ENCODE measurements at regions not wholly inside any gene's neighbourhood (a gene's known extent, or its start where the extent isn't known, plus 50 kb on each side); places are given as distances from the start of the nearest gene placed in this dataset.
A peak's percentile ranks its signal among the peaks of the same experiment; 100 is the strongest.

DNA sequence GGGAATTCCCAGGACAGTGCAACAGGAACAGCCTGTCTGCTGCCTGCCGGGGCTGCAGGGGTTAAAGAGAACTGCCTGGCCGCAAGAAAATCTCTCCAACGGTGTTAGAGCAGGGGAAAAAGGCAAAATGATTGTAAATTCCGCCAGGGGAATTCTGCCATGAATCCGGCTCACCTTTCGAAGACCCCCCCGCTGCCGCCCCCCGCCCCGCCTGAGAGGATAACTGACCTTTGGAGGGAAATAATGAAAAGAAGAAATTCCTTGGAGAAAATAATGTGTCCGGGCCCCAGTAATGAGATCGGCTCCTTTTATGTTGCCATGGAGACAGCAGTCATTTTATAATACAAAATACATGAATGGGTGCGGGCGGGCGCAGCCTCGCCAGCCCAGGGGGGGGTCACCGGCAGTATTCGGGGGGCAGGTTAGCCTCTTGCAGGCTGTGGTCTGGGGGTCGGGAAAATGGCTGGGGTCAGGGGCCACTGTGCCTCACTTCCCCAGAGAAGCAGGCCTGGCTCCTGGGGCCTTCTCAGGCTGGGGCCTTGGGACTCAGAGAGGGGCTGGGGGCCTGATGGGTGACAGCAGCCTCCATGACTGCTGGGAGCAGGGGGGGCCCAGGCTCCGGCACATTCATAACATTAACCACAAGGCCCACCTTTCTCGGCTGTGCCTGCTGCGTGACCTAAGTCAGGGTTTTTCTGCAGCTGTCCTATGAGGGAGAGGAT lies 228.1 kb downstream of the MN1 start:
- Histone ChIP-seq H3K9ac (no peak overlapping the region), H3K27me3 (peaks cover 0 to 5% (median 0%) of the 10 kb centered on the region in 11 experiments; a peak in 3 of 22 replicates), H3K4me3 (no peak overlapping the region), H4K20me1 (no peaks in the 10 kb centered on the region; a peak in 1 of 22 replicates), H3K36me3 (no peaks in the 10 kb centered on the region), H3K27ac (no peak overlapping the region), H3K9me3 (replicated peaks in 1 of 11) (peaks cover 0 to 5% (median 0%) of the 10 kb centered on the region in 11 experiments; a peak in 2 of 22 replicates), H3K4me1 (peaks cover 0 to 17% (median 6%) of the 10 kb centered on the region in 10 experiments; a peak in 12 of 20 replicates), H3K4me2 (no peak overlapping the region)
- no peak for TF ChIP-seq Cebpa-rat (IDR thresholded peaks at IDR 0.05)

- TF ChIP-seq Cebpa-rat (IDR thresholded peaks at IDR 0.05), result no peak
- Histone ChIP-seq H3K9ac (no peak overlapping the region), H3K9me3 (replicated peaks in 1 of 11) (peaks cover 0 to 5% (median 0%) of the 10 kb centered on the region in 11 experiments; a peak in 2 of 22 replicates), H4K20me1 (no peaks in the 10 kb centered on the region), H3K27ac (no peak overlapping the region), H3K27me3 (peaks cover 0 to 5% (median 0%) of the 10 kb centered on the region in 11 experiments; a peak in 3 of 22 replicates), H3K4me3 (no peak overlapping the region), H3K4me2 (no peak overlapping the region), H3K4me1 (peaks cover 0 to 15% (median 6%) of the 10 kb centered on the region in 10 experiments; a peak in 12 of 20 replicates), H3K36me3 (no peaks in the 10 kb centered on the region)
These were observed 227.6 kb downstream of the MN1 start for GRCh38 chr22:27574002-27574366.

DNA sequence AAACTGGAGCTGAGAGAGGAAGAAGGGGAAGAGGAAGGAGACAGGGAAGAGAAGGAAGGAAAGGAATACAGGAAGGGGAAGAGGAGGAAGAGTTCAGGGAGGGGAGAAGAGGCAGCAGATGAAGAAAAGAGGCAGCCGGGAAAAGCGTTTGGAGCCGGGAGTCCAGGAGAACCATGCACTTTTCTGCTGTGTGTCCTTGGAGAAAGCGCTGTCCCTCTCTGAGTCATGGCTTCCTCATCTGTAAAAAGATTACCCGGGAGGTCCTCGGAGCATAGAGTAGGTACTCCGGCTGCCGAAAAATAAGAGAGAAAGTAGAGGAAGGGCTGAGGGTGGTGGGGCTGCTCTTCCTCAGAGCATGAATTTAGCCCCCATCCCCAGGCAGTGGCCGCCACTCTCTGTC lies 226.9 kb downstream of the MN1 start:
- no peaks in the 10 kb centered on the region for H4K20me1 ChIP-seq
- H3K9me3 ChIP-seq (replicated peaks in 1 of 11), result peaks cover 0 to 5% (median 0%) of the 10 kb centered on the region in 11 experiments; a peak in 2 of 22 replicates
- no peak overlapping the region for H3K4me3 ChIP-seq
- H3K27ac ChIP-seq, result no peak overlapping the region
- peaks cover 0 to 15% (median 6%) of the 10 kb centered on the region in 10 experiments; a peak in 14 of 20 replicates for H3K4me1 ChIP-seq
- H3K36me3 ChIP-seq, result no peaks in the 10 kb centered on the region
- no peak overlapping the region for H3K4me2 ChIP-seq
- TF ChIP-seq Cebpa-rat (IDR thresholded peaks at IDR 0.05), result no peak
- peaks cover 0 to 5% (median 0%) of the 10 kb centered on the region in 11 experiments; a peak in 3 of 22 replicates for H3K27me3 ChIP-seq
- no peak overlapping the region for H3K9ac ChIP-seq

DNA sequence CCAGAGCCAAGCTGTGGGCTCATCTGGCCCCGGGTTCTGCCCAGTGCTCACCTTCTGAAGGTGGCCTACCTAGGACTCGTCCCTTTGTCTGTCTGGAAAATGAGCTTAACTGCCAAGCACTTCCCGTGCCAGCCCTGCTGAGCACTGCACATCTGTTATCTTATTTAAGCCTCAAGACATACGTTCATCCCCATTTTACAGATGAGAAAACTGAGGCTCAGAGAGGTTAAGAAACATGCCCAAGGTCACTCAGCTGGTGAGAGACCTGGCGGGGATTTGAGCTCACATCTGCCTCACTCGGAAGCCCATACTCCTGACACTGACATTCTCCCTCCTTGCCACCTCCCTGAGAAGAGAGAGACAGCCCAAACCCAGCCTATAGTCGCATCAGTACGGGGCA lies 226.2 kb downstream of the MN1 start:
- H3K27me3 ChIP-seq, result peaks cover 0 to 5% (median 0%) of the 10 kb centered on the region in 11 experiments; a peak in 3 of 22 replicates

DNA sequence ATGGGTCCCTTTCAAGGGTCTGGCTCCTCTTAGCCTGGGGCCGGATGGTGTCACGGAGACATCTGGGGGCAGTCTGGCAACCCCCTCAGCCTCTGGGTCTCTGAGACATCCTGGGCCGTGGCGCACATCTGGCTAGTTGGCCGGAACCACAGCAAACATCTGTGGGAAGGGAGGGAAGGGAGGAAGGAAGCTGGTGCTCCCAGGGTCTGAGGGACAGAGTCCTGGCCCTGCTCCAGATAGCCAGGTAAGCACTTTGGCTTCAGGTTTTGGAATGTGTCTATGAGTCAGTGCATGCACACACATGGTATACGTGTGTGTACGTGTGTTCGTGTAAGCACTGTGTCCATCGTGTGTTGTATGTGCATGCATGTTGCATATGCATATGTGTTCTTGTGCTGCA lies 225.1 kb downstream of the MN1 start:
- Histone ChIP-seq H3K4me2 (peak overlapping the region in 6 of 11 experiments; percentile 14 to 38 (median 27); a peak in 11 of 22 replicates), H3K9ac (no peak overlapping the region), H3K9me3 (replicated peaks in 1 of 11) (peaks cover 0 to 5% (median 0%) of the 10 kb centered on the region in 11 experiments; a peak in 2 of 22 replicates), H4K20me1 (no peaks in the 10 kb centered on the region), H3K27me3 (peaks cover 0 to 5% (median 0%) of the 10 kb centered on the region in 11 experiments; a peak in 3 of 22 replicates), H3K4me3 (no peak overlapping the region), H3K36me3 (no peaks in the 10 kb centered on the region), H3K4me1 (peaks cover 7 to 29% (median 16%) of the 10 kb centered on the region in 10 experiments; a peak in 16 of 20 replicates), H3K27ac (no peak overlapping the region)
- no peak for TF ChIP-seq Cebpa-rat (IDR thresholded peaks at IDR 0.05)

More for the DNA sequence above, 226.2 kb downstream of the MN1 start:
- Histone ChIP-seq H3K9ac (no peak overlapping the region), H3K4me3 (no peak overlapping the region), H3K36me3 (no peaks in the 10 kb centered on the region), H3K27ac (no peak overlapping the region), H4K20me1 (no peaks in the 10 kb centered on the region), H3K4me2 (no peak overlapping the region), H3K9me3 (replicated peaks in 1 of 11) (peaks cover 0 to 5% (median 0%) of the 10 kb centered on the region in 11 experiments; a peak in 2 of 22 replicates), H3K4me1 (peaks cover 5 to 20% (median 12%) of the 10 kb centered on the region in 10 experiments; a peak in 16 of 20 replicates)
- no peak for TF ChIP-seq Cebpa-rat (IDR thresholded peaks at IDR 0.05)

DNA sequence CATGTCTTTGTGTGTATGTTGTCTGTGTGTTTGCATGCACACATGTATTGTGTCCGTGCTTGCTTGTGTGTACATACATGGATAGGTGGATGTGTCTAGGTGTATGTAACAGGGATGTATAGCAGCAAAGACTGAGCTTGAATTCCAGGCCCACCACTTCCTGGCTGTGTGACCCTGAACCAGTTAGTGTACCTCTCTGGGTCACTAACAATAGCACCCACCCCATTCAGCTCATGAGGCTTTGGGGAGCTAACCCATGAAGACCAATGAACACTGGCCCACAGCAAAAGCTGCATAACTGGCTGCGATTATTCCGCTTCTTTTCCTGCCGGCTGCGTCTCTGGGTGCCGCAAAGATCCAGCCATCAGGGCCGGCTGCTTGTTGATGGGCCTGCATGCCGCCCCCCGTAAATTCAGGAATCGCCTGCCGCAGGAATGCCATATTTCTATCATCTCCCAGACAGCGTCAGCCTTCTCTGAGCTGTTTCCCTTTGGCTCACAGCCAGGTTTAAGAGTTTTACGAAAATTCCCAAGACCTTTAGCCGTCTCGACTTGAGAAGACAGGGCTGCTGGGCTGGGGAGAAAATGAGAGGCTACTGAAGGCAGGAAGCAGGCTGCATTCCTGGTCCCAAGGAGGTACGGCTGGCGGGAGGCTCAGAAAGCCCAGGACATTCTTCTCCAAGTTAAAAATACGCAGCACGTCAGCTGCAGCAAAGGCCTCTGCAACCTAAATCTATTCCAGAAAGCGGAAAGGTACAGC lies 224.6 kb downstream of the MN1 start:
- H3K36me3 ChIP-seq, result no peaks in the 10 kb centered on the region
- peak overlapping the region in 2 of 11 experiments; percentile 32 to 38; a peak in 2 of 22 replicates for H3K4me2 ChIP-seq
- TF ChIP-seq Cebpa-rat (IDR thresholded peaks at IDR 0.05), result no peak
- H3K27me3 ChIP-seq, result peaks cover 0 to 5% (median 0%) of the 10 kb centered on the region in 11 experiments; a peak in 3 of 22 replicates
- H3K27ac ChIP-seq, result no peak overlapping the region
- no peak overlapping the region for H3K9ac ChIP-seq
- no peaks in the 10 kb centered on the region for H4K20me1 ChIP-seq
- peaks cover 7 to 35% (median 16%) of the 10 kb centered on the region in 10 experiments; a peak in 16 of 20 replicates for H3K4me1 ChIP-seq
- no peak overlapping the region for H3K4me3 ChIP-seq
- peaks cover 0 to 5% (median 0%) of the 10 kb centered on the region in 11 experiments; a peak in 2 of 22 replicates for H3K9me3 ChIP-seq (replicated peaks in 1 of 11)

DNA sequence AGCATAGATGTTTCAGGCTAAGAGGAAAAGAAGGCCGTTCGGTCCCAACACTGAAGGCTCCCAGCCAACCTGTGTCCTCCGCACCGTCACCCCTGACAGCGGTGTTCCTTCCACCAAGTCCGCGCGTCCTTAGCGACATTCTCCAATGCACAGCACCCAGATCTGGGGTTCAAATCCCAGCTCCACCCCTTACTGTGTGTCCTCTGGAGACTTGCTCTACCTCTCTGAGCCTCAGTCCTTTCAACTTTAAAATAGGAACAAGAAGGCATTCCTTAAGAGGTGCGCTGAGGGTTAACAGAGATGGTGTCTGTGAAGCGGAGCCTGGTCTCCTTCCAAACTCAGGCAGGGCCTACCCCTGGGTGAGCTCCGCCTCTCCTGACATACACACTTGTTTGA lies 224.0 kb downstream of the MN1 start:
- Histone ChIP-seq H3K27ac (no peak overlapping the region), H4K20me1 (no peaks in the 10 kb centered on the region), H3K9me3 (replicated peaks in 1 of 11) (no peaks in the 10 kb centered on the region), H3K9ac (no peak overlapping the region), H3K4me1 (peaks cover 7 to 36% (median 16%) of the 10 kb centered on the region in 10 experiments; a peak in 16 of 20 replicates), H3K4me2 (no peak overlapping the region), H3K27me3 (peaks cover 0 to 5% (median 0%) of the 10 kb centered on the region in 11 experiments; a peak in 3 of 22 replicates), H3K36me3 (no peaks in the 10 kb centered on the region), H3K4me3 (no peak overlapping the region)
- TF ChIP-seq Cebpa-rat (IDR thresholded peaks at IDR 0.05), result no peak

DNA sequence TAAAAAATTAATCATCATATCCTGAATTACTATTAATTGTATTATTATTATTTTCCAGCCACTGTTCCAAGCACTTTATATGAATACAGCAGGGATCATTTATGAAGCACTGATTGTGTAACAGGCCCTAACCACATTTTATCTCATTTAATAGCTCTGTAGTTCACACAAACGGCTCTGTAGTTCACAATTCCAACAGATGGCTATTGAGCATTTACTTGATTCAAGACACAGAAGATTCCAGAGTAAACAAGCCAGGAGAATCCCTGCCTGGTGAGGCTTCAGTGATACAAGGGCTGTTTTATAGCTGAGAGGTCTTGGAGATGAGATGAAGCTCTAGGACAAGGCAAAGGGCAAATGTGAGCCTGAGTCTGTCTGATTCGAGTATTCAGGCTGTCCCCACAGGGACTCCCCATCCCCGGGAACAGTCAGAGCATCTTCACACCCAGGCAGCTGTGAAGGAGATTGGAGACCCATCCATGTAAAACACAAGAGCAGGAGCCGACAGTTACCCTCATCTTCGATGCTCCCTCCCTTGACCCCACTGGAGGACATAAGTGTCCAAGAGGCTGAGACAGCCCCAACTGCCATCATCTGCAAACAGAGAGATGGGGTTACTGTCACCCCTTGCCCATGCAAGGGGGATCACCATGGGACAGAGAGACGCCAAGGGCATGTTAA lies 222.5 kb downstream of the MN1 start:
- Histone ChIP-seq H3K27ac (peak overlapping the region in 1 of 11 experiments; percentile 45; a peak in 1 of 22 replicates), H3K4me2 (no peak overlapping the region), H3K9me3 (replicated peaks in 1 of 11) (no peaks in the 10 kb centered on the region), H4K20me1 (no peaks in the 10 kb centered on the region), H3K4me1 (peaks cover 7 to 36% (median 16%) of the 10 kb centered on the region in 10 experiments; a peak in 16 of 20 replicates), H3K27me3 (no peaks in the 10 kb centered on the region), H3K36me3 (no peaks in the 10 kb centered on the region), H3K4me3 (no peak overlapping the region), H3K9ac (no peak overlapping the region)
- no peak for TF ChIP-seq Cebpa-rat (IDR thresholded peaks at IDR 0.05)

Data from BLaER1 treated with 17β-estradiol and CSF1 and Interleukin-3, amounts not matched to agents 10 nM and 100 nM (cell line).